ENCODE measurements at regions not wholly inside any gene's neighbourhood (a gene's known extent, or its start where the extent isn't known, plus 50 kb on each side); places are given as distances from the start of the nearest gene placed in this dataset.

- no peak for TF ChIP-seq CTCF (IDR thresholded peaks at IDR 0.05; ENCODE audit: low read depth, low read length, missing control alignments)
- DNase-seq (ENCODE audit: extremely low read depth, low read depth), result no peak
- H3K4me3 ChIP-seq (replicated peaks; ENCODE audit: low read depth, low read length), result no peak overlapping the region
These were observed 331.5 kb upstream of the SLCO3A1 start for GRCh38 chr15:91521996-91522395.

- no peak for TF ChIP-seq CTCF (IDR thresholded peaks at IDR 0.05; ENCODE audit: low read depth, low read length, missing control alignments)
- no peak for DNase-seq (ENCODE audit: extremely low read depth, low read depth)
- no peak overlapping the region for H3K4me3 ChIP-seq (replicated peaks; ENCODE audit: low read depth, low read length)
These were observed 330.7 kb upstream of the SLCO3A1 start for GRCh38 chr15:91522605-91523332.

GRCh38 chr15:91523596-91523995 is 329.9 kb upstream of the SLCO3A1 start:
- no peak overlapping the region for H3K4me3 ChIP-seq (replicated peaks; ENCODE audit: low read depth, low read length)
- DNase-seq (ENCODE audit: extremely low read depth, low read depth), result no peak
- no peak for TF ChIP-seq CTCF (IDR thresholded peaks at IDR 0.05; ENCODE audit: low read depth, low read length, missing control alignments)

GRCh38 chr15:91524534-91524933 is 329.0 kb upstream of the SLCO3A1 start:
- no peak for TF ChIP-seq CTCF (IDR thresholded peaks at IDR 0.05; ENCODE audit: low read depth, low read length, missing control alignments)
- DNase-seq (ENCODE audit: extremely low read depth, low read depth), result no peak
- H3K4me3 ChIP-seq (replicated peaks; ENCODE audit: low read depth, low read length), result no peak overlapping the region

GRCh38 chr15:91525751-91526150 is 327.8 kb upstream of the SLCO3A1 start:
- TF ChIP-seq CTCF (IDR thresholded peaks at IDR 0.05; ENCODE audit: low read depth, low read length, missing control alignments), result no peak
- H3K4me3 ChIP-seq (replicated peaks; ENCODE audit: low read depth, low read length), result no peak overlapping the region
- DNase-seq (ENCODE audit: extremely low read depth, low read depth), result no peak

- H3K4me3 ChIP-seq (replicated peaks; ENCODE audit: low read depth, low read length), result no peak overlapping the region
- no peak for DNase-seq (ENCODE audit: extremely low read depth, low read depth)
- TF ChIP-seq CTCF (IDR thresholded peaks at IDR 0.05; ENCODE audit: low read depth, low read length, missing control alignments), result no peak
These were observed 327.1 kb upstream of the SLCO3A1 start for GRCh38 chr15:91526424-91526823.

DNA sequence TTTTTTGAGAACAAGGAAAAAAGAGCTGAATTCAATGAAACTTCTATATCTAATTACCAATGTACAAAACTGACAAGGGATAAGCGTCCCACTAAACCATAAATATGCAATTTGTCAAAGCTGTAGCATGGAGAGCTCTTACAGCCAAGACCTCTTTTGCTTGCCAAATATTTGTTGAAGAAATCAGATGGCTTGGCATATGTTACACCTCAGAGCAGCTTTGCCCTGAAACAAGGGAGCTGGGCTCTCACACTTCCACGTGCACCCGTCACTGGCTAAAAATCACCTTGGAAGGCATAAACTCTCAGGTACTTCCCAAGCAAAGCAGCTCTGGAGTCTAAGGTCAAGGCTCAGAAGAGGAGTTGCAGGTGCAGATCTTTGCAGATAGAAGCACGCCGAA is 324.7 kb upstream of the SLCO3A1 start:
- no peak for TF ChIP-seq CTCF (IDR thresholded peaks at IDR 0.05; ENCODE audit: low read depth, low read length, missing control alignments)
- no peak for DNase-seq (ENCODE audit: extremely low read depth, low read depth)
- H3K4me3 ChIP-seq (replicated peaks; ENCODE audit: low read depth, low read length), result no peak overlapping the region
